Right lobe of liver (tissue), 6 donors: ENCODE measurements at regions not wholly inside any gene's neighbourhood (a gene's known extent, or its start where the extent isn't known, plus 50 kb on each side); places are given as distances from the start of the nearest gene placed in this dataset.

Experiments
- ATAC-seq, 4 donors: fragments of 200-7000 bp; cut with Tn5 transposase; one replicate each; pipeline ENCODE4 v1.9.1; 2020; ENCODE audit warnings: mild to moderate bottlenecking in 4 of 4, moderate library complexity in 4 of 4
- DNase-seq, 3 donors: peaks; one replicate each; pipeline ENCODE4 v3.0.0-alpha.2; 2020
- H3K27ac ChIP-seq, 3 donors: fragments of 200-600 bp; one replicate each; pipeline ENCODE4 v1.8.0; 2022
- H3K27me3 ChIP-seq, 2 donors: fragments of 200-600 bp; one replicate each; pipeline ENCODE4 v1.8.0; 2022
- H3K36me3 ChIP-seq, 4 donors: fragments of 200-600 bp; sonication (generic) in 1 of 4; one replicate each; pipeline versions ENCODE4 v1.5.1 to v1.8.0; 2017 to 2022; ENCODE audit warnings: control low read depth in 1 of 4
- H3K4me1 ChIP-seq, 4 donors: fragments of 200-600 bp; sonication (generic) in 1 of 4; one replicate each; pipeline versions ENCODE4 v1.5.1 to v1.8.0; 2017 to 2022; ENCODE audit warnings: control low read depth in 1 of 4
- H3K4me3 ChIP-seq, 3 donors: fragments of 200-600 bp; one replicate each; pipeline ENCODE4 v1.8.0; 2022
- H3K9me3 ChIP-seq, 4 donors: fragments of 200-600 bp; sonication (generic) in 1 of 4; one replicate each; pipeline versions ENCODE4 v1.5.1 to v1.8.0; 2017 to 2022; ENCODE audit warnings: control low read depth in 1 of 4
- POLR2A ChIP-seq: fragments of 450-650 bp; IDR thresholded peaks from one replicate; pipeline ENCODE4 v1.6.1; 2017; ENCODE audit warnings: antibody characterized with exemption, mild to moderate bottlenecking
- WGBS: methylation state at CpG from one replicate; pipeline ENCODE4 v1.1.6; 2018; ENCODE audit warnings: low coverage, low lambda C conversion rate; ENCODE audit not compliant: insufficient coverage; ENCODE audit errors: missing lambda C conversion rate; 5-methylcytosine and 5-hydroxymethylcytosine counted together
- intact Hi-C, 2 donors: fragments of 100-400 bp; cut with DNase I; formaldehyde crosslinking; loops; one replicate each; pipeline versions ENCODE4 v1.11.2 to v1.14.1; 2022
- TF ChIP-seq, protein P1 (sequence below), 4 donors: fragments of 200-600 bp in 3 of 4; fragments of 450-650 bp in 1 of 4; IDR thresholded peaks; one replicate each; pipeline versions ENCODE4 v1.5.1 to v1.8.0; 2016 to 2022; ENCODE audit warnings: antibody characterized with exemption in 4 of 4, mild to moderate bottlenecking in 2 of 4
- donor health status: DM: no; HTN: yes; CAD: no.
- donor health status: DM: no; HTN: no; CAD: no.
- donor health status: DM: no; HTN: no; CAD: no.
- donor health status: DM: no; HTN: yes; CAD: no.
- donor health status: DM: no; HTN: yes; CAD: no.

DNA sequence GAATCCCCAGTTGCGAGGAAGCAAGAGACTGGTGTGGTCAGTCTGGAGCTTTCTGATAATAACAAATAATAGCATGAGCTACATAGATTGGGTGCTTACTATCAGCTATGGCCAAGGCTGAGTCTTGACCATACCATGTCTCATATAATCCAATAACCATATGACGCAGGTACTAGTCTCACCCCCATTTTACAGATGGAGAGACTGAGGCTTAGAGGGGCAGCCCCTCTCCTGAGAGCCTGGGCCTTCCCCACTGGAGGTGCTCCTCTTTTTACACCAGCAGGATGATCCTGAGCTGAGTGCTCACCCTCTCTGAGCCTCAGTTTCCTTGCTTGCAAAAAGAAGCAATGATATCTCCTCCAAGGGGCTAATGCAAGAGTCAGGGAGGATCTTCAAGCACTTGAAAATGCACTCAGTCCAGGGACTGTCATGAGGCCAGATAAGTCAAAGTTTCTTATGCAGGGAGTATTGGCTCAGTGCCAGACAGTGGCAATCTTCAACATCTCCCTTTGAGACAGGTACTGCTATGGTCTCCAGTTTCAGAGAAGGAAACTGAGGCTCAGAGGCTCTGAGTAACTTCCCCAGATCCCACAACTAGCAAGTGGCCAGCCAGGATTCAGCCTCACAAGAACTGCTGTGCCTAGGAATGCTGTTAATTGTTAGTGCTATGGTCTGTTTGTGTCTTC, 149.7 kb downstream of the TFCP2L1 start:
- DNase-seq: no peak
- intact Hi-C loops: no loop called here
- 45% methylated on average over 2 of the region's 2 CpGs for WGBS
- H3K27ac ChIP-seq: no peak overlapping the region
- H3K36me3 ChIP-seq: no peaks in the 10 kb centered on the region
- TF ChIP-seq, protein P1, sequence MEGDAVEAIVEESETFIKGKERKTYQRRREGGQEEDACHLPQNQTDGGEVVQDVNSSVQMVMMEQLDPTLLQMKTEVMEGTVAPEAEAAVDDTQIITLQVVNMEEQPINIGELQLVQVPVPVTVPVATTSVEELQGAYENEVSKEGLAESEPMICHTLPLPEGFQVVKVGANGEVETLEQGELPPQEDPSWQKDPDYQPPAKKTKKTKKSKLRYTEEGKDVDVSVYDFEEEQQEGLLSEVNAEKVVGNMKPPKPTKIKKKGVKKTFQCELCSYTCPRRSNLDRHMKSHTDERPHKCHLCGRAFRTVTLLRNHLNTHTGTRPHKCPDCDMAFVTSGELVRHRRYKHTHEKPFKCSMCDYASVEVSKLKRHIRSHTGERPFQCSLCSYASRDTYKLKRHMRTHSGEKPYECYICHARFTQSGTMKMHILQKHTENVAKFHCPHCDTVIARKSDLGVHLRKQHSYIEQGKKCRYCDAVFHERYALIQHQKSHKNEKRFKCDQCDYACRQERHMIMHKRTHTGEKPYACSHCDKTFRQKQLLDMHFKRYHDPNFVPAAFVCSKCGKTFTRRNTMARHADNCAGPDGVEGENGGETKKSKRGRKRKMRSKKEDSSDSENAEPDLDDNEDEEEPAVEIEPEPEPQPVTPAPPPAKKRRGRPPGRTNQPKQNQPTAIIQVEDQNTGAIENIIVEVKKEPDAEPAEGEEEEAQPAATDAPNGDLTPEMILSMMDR (IDR thresholded peaks at IDR 0.05): no peak
- no peak for TF ChIP-seq POLR2A
- ATAC-seq: no peak
- H3K4me3 ChIP-seq: no peak overlapping the region
- H3K9me3 ChIP-seq: no peaks in the 10 kb centered on the region
- H3K4me1 ChIP-seq: no peaks in the 10 kb centered on the region
- H3K27me3 ChIP-seq: no peaks in the 10 kb centered on the region

DNA sequence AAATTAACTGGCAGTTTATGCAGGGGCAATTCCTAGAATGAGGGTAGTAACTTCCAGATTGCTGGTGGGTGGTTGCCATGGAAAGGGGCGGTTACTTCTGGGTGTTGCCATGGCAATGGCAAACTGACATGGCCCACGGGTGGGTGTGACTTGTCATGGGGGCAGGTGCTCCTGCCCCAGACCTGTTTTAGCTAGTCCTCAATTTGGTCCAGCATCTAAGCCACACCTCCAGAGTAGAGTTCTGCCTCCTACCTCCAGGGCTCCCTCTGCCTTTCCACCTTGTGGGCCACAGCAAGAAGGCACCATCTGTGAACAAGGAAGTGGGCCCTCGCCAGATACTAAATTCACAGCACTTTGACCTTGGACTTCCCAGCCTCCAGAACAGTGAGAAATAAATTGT, 148.7 kb downstream of the TFCP2L1 start:
- H3K9me3 ChIP-seq: no peaks in the 10 kb centered on the region
- no peak for DNase-seq
- H3K36me3 ChIP-seq: no peaks in the 10 kb centered on the region
- H3K27me3 ChIP-seq: no peaks in the 10 kb centered on the region
- no peak for ATAC-seq
- H3K4me1 ChIP-seq: no peaks in the 10 kb centered on the region
- 80% methylated on average over 1 of the region's 3 CpGs for WGBS
- TF ChIP-seq, protein P1 (IDR thresholded peaks at IDR 0.05): no peak
- no peak for TF ChIP-seq POLR2A
- H3K27ac ChIP-seq: no peak overlapping the region
- H3K4me3 ChIP-seq: no peak overlapping the region
- intact Hi-C loops: no loop called here

DNA sequence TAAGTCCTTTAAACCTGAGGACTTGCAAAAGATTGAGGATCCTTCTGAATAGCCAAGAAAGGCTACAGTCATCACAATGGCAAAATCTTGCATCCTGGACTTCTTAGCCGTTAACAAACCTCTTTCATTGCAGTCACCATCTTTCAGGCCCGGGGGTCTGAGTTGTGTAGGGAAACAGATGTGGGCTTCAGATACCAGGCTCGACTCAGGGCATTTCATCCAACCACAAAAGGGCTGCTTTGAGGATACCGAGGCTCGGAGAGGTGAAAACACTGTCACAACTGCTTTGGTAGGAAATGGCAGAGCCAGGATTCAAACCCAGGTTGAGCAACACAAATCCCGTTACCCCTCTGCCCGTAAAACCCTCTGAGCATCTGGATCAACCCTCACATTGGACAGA, 147.4 kb downstream of the TFCP2L1 start:
- WGBS: 42% methylated on average over 5 of the region's 7 CpGs
- H3K4me3 ChIP-seq: no peak overlapping the region

DNA sequence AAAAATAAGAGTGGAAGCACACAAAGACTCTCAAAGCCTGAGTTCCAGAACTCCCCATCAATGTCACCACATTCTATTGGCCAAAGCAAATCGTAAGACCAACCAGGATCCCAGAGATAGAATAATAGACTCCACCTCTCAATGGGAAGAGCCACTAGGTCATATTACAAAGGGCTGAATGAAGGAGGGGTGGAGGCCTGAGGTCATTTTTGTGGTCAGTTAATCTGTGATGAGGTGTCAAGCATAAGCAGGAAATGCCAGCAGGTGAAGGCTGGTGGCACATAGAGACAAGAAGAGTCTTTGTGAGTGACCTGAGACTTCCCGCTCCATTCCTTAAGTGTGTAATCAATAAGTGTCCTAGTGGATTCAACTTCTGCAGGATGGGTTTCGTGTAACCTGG, 144.3 kb downstream of the TFCP2L1 start:
- 76% methylated on average over 3 of the region's 3 CpGs for WGBS
- ATAC-seq: no peak

More for the DNA sequence above, 147.4 kb downstream of the TFCP2L1 start:
- TF ChIP-seq POLR2A: no peak
- TF ChIP-seq, protein P1 (IDR thresholded peaks at IDR 0.05): no peak
- Histone ChIP-seq H3K4me1 (no peaks in the 10 kb centered on the region), H3K27me3 (no peaks in the 10 kb centered on the region), H3K36me3 (no peaks in the 10 kb centered on the region), H3K27ac (no peak overlapping the region), H3K9me3 (no peaks in the 10 kb centered on the region)
- ATAC-seq: no peak
- intact Hi-C loops: no loop called here
- no peak for DNase-seq

More for the DNA sequence above, 144.3 kb downstream of the TFCP2L1 start:
- Histone ChIP-seq H3K4me3 (no peak overlapping the region), H3K4me1 (no peaks in the 10 kb centered on the region), H3K27me3 (no peaks in the 10 kb centered on the region), H3K27ac (no peak overlapping the region), H3K9me3 (no peaks in the 10 kb centered on the region), H3K36me3 (no peaks in the 10 kb centered on the region)
- DNase-seq: no peak
- intact Hi-C loops: no loop called here
- no peak for TF ChIP-seq POLR2A
- TF ChIP-seq, protein P1 (IDR thresholded peaks at IDR 0.05): no peak
